ENCODE measurements at regions not wholly inside any gene's neighbourhood (a gene's known extent, or its start where the extent isn't known, plus 50 kb on each side); places are given as distances from the start of the nearest gene placed in this dataset.
"Not testable (repeated sequence)": the region's sequence is repeated elsewhere in the genome, so short reads cannot be mapped to it uniquely, and the experiment has no call there.

DNA sequence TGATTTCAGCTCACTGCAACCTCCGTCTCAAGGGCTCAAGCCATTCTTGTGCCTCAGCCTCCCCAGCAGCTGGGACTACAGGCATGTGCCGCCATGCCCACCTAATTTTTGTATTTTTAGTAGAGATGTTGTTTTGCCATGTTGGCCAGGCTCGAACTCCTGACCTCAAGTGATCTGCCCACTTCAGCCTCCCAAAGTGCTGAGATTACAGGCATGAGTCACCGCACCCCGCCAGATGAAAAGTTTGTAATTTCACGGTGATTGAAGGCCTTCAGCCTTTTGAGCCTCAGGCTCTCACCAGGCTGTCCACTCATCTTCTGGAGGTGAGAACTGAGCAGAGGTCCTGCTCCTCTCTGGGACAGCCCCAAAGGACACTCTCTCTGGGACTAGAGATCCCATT is 103.2 kb downstream of the HIF1AN start:
- intact Hi-C loops (cut with micrococcal nuclease), result not testable (repeated sequence)

DNA sequence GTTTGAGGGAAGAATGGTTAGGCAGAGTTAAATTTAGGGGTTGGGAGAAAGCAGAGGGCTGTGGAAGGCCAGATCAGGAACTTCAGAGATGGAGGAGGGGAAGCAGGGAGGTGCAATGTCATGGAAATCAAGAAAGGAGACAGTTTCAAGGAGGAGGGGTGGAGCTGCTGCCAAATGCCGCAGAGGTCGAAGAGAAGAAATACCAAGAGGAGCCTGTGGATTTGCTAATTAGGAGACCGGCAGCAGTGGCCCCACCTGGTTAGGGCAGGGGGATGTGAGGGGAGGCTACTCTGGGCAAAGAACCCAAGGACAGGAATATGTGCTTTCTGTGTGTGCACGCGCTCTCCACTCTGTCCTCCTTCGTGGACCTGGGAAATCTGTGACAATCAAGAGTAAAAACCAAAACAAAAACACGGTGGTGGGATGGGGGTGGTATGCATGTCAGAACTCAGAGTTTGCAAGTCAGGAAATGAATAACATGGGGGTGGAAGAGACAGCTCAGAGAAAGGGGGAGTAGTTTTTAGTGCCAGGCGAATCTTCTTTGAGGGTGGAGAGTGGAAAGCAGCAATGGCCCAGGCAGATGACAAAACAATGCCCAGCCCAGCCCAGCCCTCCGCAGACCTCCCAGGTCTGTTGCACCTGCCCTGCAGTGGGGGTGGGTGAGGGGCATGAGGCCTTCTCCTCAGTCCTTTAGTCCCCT is 102.9 kb upstream of the PAX2 start:
- intact Hi-C loops (cut with micrococcal nuclease), result no loop called here

DNA sequence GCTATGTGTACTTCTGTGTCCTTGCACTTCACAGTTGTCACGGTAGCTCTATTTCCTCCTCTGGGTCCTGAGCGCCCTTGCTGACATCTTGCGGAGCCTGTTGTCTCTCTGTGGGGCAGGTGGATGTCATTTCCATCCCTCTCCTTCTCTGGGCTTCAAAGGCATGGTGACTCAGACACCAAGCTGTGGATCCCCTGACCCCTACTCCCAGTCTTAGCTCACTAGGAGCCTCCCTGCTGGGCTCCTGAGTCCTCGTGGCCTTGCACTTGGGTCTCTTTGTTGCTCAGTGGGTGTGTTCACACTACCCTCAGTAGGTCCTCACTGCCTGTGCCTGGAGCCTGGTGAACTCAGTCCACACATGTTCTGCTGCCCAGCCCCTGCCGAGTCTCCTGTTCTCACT is 100.3 kb upstream of the PAX2 start:
- intact Hi-C loops (cut with micrococcal nuclease), result no loop called here

DNA sequence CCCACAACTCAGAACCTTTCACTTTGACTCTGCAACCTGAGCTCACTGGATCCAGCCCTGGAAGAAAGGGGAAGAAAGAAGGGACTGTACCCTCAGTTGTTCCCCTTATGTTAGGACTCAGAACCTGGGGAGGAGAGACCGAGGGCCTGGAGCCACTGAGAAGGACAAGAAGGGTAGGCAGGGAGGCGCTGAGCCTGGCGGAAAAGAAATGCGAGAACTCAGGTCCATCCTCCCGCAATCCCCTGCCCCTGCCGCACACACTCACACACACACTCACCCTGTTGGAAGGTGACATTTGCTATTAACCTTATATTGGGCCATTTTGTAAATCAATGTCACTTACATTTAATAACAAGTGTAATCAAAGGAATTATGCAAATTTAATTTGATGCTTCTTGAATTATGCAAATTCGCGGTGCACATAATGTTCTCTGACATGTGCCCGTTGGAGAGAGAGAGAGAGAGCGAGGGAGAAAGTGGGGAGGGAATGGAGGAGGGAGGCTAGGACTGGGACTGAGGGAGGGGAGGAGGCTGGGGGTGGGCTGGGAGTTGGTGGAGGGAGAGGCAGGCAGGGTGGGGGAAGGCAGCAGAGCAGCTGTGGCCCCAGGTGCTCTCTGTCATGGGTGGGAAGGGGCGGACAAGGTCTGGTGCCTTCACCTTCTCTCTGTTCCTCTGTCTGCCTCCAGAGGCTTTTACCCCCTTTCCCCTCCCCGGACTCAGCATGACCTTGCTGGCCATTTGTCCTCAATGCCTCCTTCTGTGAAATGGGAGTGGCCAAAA is 99.6 kb upstream of the PAX2 start:
- intact Hi-C loops (cut with micrococcal nuclease), result no loop called here

DNA sequence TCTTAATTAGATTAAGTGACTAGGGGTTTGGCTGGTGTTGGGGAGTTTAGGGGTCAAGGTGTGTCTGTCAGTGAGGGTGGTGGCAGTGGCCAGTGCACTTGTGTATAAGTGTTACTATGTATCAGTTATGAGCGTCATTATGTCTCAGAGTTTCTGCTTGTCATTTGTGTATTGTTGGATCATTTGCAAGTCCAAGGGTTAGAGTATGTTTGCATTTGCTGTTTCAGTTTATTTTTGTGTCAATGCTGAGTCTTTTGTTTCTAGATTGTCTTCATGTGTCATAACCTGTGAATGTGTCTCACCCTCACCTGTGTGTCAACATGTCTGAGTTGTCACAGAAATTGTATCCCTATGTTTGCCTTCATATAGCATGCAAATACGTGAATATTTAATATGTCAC is 97.5 kb upstream of the PAX2 start:
- intact Hi-C loops (cut with micrococcal nuclease), result no loop called here

DNA sequence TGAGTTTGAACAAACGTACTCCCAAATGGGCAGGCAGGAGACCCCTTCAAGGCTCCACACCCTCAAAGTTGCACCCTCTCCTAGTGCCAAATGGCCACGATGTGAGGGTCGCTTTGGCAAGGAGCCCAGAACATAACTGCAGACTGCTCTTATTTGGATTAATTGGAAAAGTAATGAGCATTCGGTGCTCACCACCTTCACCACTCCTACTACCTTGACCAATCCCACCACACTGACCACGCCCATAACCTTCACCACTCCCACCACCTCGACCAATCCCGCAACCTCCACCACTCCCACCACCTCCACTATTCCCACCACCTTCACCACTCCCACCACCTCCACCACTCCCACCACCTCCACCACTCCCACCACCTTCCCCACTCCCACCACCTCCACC is 94.7 kb upstream of the PAX2 start:
- intact Hi-C loops (cut with micrococcal nuclease), result no loop called here

DNA sequence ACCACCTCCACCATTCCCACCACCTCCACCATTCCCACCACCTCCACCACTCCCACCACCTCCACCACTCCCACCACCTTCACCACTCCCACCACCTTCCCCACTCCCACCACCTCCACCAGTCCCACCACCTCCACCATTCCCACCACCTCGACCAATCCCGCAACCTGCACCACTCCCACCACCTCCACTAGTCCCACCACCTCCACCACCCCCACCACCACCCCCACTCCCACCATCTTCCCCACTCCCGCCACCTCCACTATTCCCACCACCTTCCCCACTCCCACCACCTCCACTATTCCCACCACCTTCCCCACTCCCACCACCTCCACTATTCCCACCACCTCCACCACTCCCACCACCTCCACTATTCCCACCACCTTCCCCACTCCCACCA is 94.3 kb upstream of the PAX2 start:
- intact Hi-C loops (cut with micrococcal nuclease), result not testable (repeated sequence)

DNA sequence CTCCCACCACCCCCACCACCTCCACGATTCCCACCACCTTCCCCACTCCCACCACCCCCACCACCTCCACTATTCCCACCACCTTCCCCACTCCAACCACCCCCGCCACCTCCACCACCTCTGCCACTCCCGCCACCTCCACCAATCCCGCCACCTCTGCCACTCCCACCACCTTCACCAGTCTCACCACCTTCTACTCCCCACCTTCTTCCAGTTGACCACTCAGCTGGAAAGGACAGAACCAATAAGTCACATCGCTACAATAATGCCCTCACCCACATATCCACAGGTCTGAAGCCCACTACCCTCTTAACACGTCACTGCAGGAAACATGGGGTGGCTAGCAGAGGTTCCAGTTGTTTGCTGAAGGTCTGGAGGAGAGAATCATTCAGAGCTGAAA is 93.5 kb upstream of the PAX2 start:
- intact Hi-C loops (cut with micrococcal nuclease), result no loop called here

DNA sequence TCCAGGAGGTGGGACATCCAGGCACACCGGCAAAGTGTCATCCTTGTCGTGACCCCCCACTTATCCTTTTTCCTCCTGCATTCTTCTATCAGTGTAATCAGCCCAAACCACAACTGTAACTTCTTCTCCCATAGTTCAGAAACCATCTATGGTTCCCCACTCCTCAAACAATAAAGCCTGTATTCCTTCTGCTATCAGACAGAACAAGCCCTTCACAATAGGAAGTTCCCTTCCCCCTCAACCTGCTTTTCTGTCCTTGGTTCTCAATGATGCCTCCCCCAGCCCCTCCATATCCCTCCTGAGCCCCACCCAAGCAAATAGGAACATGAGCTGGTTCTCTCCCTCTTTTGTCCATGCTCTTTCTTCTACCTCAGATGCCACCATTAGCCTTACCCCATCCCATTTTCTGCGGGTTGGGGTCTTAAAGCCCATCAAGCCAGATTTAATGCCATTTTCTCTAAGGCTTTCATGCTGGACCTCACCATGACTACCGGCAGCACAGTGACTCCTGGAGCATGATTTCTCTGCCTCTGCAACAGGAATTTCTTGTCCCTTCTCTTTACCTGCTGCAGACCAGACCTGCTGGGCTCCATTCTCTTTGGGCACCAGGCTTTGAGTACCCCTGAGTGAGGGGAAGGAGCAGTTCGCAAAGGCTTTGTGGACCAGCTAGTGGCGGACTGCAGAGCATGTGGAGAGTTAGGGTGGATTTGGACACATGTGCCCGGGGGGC is 92.8 kb upstream of the PAX2 start:
- intact Hi-C loops (cut with micrococcal nuclease), result no loop called here

DNA sequence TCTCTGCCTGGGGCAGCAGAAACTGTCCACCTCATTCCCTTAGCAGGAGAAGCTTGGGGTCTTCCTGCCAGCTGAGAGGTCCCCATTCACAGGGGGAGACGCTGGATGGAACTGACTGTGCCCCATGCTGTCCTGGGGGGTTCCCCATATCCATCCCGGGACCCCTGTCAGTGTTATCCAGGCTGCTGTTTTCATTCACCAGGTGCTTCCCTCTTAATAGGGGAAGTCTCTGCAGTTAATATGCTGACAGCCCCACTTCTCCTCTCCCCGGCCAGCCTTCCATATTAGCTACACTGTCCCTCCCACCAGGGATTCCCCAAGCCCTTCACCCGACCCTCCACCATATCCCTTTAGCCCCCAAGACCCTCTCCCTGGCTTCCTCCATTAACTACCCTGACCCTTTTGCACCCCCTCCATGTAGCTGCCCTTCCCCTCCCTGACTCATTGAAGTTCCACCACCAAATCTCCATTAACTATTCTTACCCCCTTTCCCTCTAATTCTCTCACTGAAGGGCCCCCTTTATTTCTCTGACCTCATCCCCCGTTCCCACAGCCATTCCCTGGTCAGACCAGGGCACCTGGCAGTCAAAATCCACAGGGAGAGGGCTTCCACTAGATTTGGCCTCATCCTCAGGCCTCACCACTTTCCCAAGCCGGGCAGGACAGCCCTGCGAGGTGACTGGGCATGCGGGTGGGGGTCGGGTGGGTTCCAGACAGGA is 92.0 kb upstream of the PAX2 start:
- intact Hi-C loops (cut with micrococcal nuclease), result no loop called here

DNA sequence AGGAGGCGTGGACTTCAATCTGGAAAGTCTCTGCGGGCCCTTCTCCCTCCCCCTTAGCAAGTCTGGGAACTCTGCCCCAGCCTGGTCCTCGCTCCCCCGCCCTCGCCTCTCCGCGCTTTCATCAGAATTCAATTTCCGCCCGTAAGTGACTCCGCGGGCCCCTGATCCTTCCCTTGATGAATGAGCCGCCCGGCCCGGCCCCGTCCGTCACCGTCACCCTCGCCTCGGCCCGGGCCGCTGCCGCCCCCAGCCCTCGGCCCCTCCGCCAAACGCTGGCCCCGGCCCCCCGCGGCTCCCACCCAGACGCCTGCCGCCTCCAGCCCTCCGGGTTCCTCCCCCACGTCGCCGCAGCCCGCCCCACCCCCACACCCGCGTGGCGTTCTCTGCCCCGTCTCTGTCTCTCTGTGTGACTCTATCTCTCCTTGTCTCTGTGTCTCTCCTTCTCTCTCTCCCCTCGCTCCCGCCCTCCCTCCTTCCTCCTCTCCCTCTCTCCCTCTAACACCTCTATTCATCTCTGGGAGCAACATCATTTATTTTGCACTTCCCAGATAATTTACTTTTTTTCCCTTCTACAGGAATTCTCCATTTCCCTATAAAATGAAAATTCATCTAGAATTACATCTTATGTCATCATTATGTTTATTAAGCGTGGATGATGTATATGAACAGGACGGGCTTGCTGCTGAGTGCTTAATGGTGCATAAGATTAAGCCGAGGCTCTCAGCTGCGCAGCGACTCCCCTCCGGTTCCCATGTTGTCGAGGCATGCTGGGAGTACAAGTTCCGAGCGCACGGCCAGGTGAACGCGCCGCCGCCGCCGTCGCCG is 91.2 kb upstream of the PAX2 start:
- intact Hi-C loops (cut with micrococcal nuclease), result no loop called here

DNA sequence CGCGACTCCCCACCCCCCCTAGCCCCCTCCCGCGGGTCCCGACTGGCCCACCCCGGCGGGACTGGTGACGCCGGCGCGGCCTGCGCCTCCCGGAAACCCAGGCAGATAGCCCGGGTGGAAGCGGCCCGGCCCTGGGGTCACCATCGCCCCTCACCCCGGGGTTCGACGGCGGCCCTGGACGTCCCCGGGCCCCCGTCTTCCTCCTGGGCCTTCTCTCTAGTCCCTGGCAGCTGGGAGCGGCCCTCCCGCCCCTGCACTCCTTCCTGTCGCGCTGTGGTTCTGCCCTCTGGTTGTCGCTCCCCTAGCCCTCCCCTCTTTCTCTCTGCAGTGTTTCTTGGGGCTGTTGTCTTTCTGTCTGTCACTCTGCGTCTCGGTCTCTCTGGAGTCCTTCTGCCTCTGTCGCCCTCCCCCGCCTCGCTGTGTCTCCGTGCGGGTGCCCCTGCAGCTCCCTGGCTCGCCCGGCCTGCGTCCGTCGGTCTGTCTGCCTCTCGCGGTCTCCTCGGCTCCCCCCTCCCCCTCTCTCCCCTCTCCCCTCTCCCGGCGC is 90.5 kb upstream of the PAX2 start:
- intact Hi-C loops (cut with micrococcal nuclease), result loop anchor here (5.0 kb wide), 2 partner anchors 87 to 572 kb away; partner anchors contain the start of gene LBX1

DNA sequence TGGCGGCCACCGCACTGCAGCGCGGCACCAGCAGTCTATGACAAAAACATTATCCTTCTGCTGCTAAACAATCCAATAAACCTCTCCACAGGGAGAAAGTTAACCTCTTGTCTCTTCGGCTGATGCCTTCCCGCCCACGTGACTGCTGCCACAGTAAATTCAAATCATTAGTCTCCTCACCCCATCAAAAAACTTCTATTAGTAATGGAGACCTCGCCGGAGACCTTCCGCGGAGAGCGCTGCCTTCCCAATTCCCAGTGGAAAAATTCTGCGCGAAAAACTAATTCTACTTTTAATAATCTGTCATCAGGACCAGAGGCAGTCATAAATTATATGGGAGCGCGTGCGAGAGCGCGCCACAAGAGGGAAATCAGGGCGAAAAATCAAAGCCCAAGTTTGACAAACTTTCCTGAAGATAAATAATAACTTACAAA is 90.0 kb upstream of the PAX2 start:
- intact Hi-C loops (cut with micrococcal nuclease), result loop anchor here (5.0 kb wide), 2 partner anchors 87 to 572 kb away; partner anchors contain the start of gene LBX1

DNA sequence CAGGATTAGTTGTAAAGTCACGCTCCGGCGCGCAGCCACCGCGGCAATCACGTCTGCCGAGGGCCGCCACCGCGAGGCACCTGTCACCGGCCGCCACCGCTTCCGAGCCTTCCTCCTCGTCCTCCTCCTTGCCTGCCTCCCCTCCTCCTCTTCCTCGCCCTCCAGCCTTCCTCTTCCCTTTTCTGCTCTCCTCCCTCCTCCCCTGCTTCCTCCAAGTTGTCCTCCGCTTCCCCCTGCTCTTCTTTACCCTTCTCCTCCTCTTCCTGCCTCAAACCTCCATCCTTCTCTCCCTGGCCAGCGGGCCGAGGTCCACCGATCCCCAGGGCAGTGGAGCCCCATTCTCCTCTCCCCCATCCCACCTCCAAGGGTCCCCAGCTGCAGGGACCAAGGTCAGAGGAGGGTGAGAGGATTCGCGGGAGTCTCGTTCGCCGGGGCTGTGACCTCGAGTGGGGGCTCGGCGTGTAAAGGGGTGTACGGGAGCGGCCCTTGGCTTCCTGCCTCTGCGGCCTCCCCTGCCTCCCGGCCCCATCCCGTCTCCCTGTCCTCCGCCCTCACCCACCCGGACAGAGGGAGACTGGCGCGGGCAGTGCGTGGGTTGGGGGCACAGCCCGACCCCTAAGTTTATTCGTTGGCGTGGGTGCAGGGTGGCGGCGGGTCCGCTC is 89.5 kb upstream of the PAX2 start:
- intact Hi-C loops (cut with micrococcal nuclease), result loop anchor here (5.0 kb wide), 2 partner anchors 86 to 571 kb away; partner anchors contain the start of gene LBX1

DNA sequence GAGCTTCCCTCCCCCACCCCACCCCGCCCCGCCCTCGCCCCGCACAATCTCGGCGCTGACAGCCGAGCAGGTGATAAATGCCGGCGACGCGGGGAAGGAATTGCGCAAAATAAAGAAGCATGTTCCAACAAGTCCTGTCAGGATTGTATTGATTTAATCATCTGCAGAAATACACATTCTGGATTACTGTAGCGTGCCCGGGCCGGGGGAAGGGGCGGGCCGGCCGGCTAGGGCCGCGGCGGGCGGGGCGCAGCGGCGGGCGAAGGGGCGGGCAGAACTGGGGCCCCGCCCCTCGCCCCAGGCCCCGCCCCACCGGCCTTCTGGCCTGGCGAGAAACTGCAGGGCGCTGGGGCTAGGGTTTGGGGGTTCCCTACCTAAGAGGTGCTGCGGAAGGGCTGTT is 88.9 kb upstream of the PAX2 start:
- intact Hi-C loops (cut with micrococcal nuclease), result loop anchor here (5.0 kb wide), 2 partner anchors 86 to 571 kb away; partner anchors contain the start of gene LBX1

DNA sequence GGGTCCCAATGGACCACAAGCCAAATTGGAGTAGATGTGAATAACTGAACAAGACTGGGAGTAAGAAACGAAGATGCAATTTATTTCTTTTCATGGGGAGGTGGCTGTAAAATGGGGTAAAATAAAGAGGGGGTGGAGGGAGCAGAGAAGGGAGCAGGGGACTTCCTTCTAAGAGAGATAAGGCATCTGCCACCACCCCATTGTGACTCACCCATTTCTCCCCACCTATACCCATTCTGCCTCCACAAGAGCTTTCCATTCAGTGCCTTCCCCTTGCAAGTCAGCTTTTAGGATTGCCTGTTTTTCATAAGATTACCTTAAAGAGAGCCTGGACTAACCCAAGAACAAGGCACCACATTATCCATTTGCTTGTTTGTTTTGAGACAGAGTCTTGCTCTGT is 87.1 kb upstream of the PAX2 start:
- intact Hi-C loops (cut with micrococcal nuclease), result loop anchor here (5.0 kb wide), 2 partner anchors 84 to 569 kb away; partner anchors contain the start of gene LBX1

DNA sequence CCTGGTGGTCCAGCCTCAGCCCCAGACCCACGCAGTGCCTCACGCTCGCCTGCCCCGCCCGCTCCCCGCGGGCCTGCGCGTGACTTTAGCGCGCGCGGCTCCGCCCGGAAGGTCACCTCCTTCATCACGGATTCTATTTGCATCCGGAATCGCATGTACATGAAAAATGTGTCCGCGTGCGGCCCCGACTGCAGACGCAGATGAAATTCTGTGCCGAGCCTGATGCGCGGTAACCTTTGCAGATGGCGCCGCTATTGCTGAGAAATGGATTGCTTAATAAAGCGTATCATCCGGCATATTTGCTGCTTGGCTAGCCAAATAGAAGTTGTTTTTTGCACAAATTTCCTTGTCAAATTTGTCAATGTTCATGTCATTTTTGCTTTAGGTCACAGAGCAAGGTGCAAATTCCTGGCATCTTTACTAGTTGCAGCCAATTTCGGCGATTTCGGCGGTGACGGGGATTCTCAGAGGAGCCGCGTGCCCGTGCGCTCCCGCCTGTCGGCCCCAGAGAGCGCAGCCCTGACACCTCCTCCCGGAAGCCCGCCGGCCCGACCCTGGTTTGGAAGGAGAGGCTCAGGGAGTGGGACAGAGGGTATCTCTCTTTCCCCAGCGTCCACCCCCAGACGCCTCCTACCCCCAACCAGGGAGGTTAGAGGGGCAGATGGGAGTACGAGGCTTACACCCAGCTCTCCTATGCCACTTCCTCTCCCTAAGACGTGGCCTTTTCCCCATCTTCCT is 85.9 kb upstream of the PAX2 start:
- intact Hi-C loops (cut with micrococcal nuclease), result loop anchor here (5.0 kb wide), 2 partner anchors 83 to 568 kb away; partner anchors contain the start of gene LBX1

DNA sequence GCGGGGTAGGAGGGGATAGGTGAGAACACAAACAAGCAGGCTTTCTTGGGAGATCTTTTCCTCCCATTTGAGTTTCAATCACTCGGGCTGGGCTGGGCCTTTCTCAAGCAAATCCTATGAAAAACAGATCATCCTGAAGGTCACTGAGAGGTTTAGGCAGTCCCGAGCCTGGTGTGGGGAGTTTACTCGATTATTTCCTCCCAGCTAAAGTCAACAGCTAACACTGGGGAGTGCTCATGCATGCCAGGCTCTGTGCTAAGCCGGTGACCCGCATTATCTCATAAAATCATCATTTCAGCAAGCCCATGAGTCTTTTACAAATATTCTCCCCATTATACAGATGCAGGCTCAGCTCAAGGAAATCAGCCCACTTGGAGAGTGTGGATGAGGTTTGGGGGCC is 85.0 kb upstream of the PAX2 start:
- intact Hi-C loops (cut with micrococcal nuclease), result no loop called here

DNA sequence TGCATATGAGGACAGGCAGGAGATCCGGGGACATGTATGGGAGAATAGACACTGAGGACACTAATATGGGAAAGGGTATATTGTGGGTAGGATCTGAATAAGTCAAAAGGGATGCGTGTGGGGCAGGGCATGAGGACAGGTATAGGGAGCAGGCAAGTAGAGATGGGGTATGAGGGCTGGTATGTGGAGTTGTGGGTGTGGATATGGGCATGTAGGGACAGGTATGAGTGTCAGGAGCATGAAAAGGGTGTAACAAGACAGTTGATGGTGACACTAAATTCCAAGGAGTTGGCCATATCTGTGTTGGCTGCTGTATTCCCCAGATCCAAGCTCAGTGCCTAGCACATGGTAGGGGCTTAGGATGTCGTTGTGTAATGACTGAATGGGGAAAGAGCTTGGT is 84.4 kb upstream of the PAX2 start:
- intact Hi-C loops (cut with micrococcal nuclease), result no loop called here
